Suprapubic skin (tissue), 4 donors: ENCODE measurements at regions not wholly inside any gene's neighbourhood (a gene's known extent, or its start where the extent isn't known, plus 50 kb on each side); places are given as distances from the start of the nearest gene placed in this dataset.

ENCODE experiments used
- EP300 ChIP-seq: sonication (generic); formaldehyde crosslinking; IDR thresholded peaks from one replicate; pipeline ENCODE4 v1.6.1; 2017; ENCODE audit warnings: antibody characterized with exemption
- POLR2A ChIP-seq, 2 donors: fragments of 450-650 bp; IDR thresholded peaks; one replicate each; pipeline ENCODE4 v1.6.1; 2017; ENCODE audit warnings: antibody characterized with exemption in 2 of 2, mild to moderate bottlenecking in 2 of 2, moderate library complexity in 2 of 2
- POLR2AphosphoS5 ChIP-seq, 3 donors: sonication (generic); formaldehyde crosslinking; IDR thresholded peaks; one replicate each; pipeline ENCODE4 v1.6.1; 2017; ENCODE audit warnings: antibody characterized with exemption in 3 of 3
- TF ChIP-seq, protein P1 (sequence below), 2 donors: fragments of 200-600 bp in 1 of 2; fragments of 450-650 bp in 1 of 2; sonication (generic) in 1 of 2; IDR thresholded peaks; one replicate each; pipeline ENCODE4 v1.5.1; 2016 to 2019; ENCODE audit warnings: antibody characterized with exemption in 2 of 2, mild to moderate bottlenecking in 1 of 2, moderate library complexity in 1 of 2

GRCh38 chr6:10082385-10082784 is 332.5 kb downstream of the TFAP2A start:
- TF ChIP-seq POLR2AphosphoS5 (IDR thresholded peaks at IDR 0.05) (no peak), POLR2A (IDR thresholded peaks at IDR 0.05) (no peak), EP300 (no peak)
- TF ChIP-seq, protein P1, sequence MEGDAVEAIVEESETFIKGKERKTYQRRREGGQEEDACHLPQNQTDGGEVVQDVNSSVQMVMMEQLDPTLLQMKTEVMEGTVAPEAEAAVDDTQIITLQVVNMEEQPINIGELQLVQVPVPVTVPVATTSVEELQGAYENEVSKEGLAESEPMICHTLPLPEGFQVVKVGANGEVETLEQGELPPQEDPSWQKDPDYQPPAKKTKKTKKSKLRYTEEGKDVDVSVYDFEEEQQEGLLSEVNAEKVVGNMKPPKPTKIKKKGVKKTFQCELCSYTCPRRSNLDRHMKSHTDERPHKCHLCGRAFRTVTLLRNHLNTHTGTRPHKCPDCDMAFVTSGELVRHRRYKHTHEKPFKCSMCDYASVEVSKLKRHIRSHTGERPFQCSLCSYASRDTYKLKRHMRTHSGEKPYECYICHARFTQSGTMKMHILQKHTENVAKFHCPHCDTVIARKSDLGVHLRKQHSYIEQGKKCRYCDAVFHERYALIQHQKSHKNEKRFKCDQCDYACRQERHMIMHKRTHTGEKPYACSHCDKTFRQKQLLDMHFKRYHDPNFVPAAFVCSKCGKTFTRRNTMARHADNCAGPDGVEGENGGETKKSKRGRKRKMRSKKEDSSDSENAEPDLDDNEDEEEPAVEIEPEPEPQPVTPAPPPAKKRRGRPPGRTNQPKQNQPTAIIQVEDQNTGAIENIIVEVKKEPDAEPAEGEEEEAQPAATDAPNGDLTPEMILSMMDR (IDR thresholded peaks at IDR 0.05): no peak
